ENCODE measurements at regions not wholly inside any gene's neighbourhood (a gene's known extent, or its start where the extent isn't known, plus 50 kb on each side); places are given as distances from the start of the nearest gene placed in this dataset.
A peak's percentile ranks its signal among the peaks of the same experiment; 100 is the strongest.

DNA sequence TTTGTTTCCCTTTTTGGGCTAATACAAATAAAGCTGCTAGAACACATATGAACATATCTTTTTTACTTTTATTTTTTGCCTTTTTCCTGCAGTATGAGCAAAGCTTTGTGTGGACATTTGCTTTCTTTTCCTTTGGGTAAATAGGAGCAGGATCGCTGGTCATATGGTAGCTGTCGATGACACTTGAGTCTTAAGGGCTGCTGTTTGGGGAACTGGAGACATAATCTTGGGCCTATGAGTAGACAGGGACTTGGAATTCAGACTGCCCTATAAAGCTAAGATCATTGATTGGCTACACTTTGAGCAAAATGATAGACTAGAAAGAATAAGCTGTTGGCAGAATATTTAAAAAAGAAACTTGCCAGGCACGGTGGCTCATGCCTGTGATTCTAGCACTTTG is 60.9 kb upstream of the ABL1 start:
- no peak for DNase-seq (ENCODE audit: extremely low spot score in 2 of 2)
- intact Hi-C loops (cut with DNase I), result loop anchor here (5.0 kb wide), 3 partner anchors 62 to 163 kb away; partner anchors contain the start of gene FIBCD1
- H3K27me3 ChIP-seq, result no peaks in the 10 kb centered on the region
- TF ChIP-seq POLR2AphosphoS5 (IDR thresholded peaks at IDR 0.05; ENCODE audit: insufficient read depth in 1 of 2, low read depth in 1 of 2) (no peak), POLR2A (IDR thresholded peaks at IDR 0.05) (no peak)
- TF ChIP-seq, protein P1, sequence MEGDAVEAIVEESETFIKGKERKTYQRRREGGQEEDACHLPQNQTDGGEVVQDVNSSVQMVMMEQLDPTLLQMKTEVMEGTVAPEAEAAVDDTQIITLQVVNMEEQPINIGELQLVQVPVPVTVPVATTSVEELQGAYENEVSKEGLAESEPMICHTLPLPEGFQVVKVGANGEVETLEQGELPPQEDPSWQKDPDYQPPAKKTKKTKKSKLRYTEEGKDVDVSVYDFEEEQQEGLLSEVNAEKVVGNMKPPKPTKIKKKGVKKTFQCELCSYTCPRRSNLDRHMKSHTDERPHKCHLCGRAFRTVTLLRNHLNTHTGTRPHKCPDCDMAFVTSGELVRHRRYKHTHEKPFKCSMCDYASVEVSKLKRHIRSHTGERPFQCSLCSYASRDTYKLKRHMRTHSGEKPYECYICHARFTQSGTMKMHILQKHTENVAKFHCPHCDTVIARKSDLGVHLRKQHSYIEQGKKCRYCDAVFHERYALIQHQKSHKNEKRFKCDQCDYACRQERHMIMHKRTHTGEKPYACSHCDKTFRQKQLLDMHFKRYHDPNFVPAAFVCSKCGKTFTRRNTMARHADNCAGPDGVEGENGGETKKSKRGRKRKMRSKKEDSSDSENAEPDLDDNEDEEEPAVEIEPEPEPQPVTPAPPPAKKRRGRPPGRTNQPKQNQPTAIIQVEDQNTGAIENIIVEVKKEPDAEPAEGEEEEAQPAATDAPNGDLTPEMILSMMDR (IDR thresholded peaks at IDR 0.05), result no peak
- H3K4me3 ChIP-seq, result no peak overlapping the region
- no peaks in the 10 kb centered on the region for H3K36me3 ChIP-seq
- H3K27ac ChIP-seq, result no peak overlapping the region
- peaks cover 11% of the 10 kb centered on the region for H3K4me1 ChIP-seq
- H3K9me3 ChIP-seq, result no peaks in the 10 kb centered on the region

DNA sequence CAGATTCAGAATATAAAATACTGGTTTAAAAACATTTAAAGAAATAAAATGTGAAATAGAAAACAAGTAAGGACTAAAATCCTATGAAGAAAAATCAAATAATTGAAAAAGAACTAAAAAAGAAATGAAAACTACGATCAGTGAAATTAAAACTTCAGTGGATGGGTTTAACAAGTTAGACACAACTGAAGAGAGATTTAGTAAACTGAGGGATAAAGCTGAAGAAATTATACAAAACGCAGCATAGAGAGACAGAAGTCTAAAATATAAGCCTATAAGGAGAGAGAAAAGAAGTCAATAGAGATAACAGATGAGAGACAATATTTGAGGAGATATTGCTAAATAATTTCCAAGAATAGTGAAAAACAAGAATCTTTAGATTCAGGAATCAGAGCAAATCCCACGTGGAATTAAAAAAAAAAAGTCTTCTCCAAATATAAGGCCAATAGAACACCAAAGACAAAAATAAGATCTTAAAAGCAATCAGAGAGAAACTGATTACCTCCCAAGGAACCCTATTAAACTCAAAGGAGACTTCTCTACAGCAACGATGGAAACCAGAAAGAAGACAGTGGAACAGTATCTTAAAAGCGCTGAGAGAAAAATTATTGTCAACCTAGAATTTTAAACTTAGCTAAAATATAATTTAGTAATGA is 59.6 kb upstream of the ABL1 start:
- Histone ChIP-seq H3K4me1 (peaks cover 20% of the 10 kb centered on the region), H3K27ac (no peak overlapping the region), H3K36me3 (no peaks in the 10 kb centered on the region), H3K27me3 (no peaks in the 10 kb centered on the region), H3K4me3 (no peak overlapping the region), H3K9me3 (no peaks in the 10 kb centered on the region)
- TF ChIP-seq POLR2AphosphoS5 (IDR thresholded peaks at IDR 0.05; ENCODE audit: insufficient read depth in 1 of 2, low read depth in 1 of 2) (no peak), POLR2A (IDR thresholded peaks at IDR 0.05) (no peak)
- TF ChIP-seq, protein P1 (IDR thresholded peaks at IDR 0.05), result no peak
- DNase-seq (ENCODE audit: extremely low spot score in 2 of 2), result no peak
- intact Hi-C loops (cut with DNase I), result no loop called here

DNA sequence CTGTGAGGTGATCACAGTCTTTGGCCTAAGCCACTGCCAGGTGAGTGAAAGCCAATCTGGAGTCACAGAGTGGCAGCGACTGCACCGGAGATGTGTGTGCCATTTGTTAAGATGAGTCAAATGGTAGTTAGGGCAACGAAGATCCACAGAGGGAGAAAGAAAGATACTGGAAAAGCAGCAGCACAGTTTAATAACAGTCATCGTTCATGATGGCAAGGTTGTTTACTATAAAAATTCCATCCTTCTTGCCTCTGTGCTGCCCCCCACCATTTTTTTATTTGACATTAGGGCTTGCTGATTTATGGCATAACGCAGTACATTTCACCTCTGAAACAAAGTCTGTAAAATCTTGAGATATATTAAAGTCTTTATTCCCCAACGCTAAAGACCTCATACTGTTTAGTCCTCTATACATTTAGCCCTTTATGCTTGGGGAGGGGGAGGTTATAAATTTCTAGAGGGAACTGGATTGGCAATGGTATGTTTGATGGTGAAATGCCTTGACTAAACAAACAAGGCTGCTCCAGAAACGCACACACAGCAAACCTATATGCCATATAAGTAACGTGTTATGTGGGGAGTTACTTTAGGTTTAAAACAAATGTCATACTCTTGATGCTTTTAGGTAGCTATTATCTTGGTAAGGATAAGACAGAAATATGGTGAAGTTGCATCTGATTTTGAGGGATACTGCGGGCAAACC is 55.8 kb upstream of the ABL1 start:
- Histone ChIP-seq H3K4me1 (peaks cover 44% of the 10 kb centered on the region), H3K4me3 (no peak overlapping the region), H3K27me3 (no peaks in the 10 kb centered on the region), H3K36me3 (no peaks in the 10 kb centered on the region), H3K27ac (peak overlapping the region; percentile 91), H3K9me3 (no peaks in the 10 kb centered on the region)
- intact Hi-C loops (cut with DNase I), result no loop called here
- TF ChIP-seq POLR2AphosphoS5 (IDR thresholded peaks at IDR 0.05; ENCODE audit: insufficient read depth in 1 of 2, low read depth in 1 of 2), result no peak
- no peak for TF ChIP-seq POLR2A (IDR thresholded peaks at IDR 0.05)
- TF ChIP-seq, protein P1 (IDR thresholded peaks at IDR 0.05), result no peak
- no peak for DNase-seq (ENCODE audit: extremely low spot score in 2 of 2)

DNA sequence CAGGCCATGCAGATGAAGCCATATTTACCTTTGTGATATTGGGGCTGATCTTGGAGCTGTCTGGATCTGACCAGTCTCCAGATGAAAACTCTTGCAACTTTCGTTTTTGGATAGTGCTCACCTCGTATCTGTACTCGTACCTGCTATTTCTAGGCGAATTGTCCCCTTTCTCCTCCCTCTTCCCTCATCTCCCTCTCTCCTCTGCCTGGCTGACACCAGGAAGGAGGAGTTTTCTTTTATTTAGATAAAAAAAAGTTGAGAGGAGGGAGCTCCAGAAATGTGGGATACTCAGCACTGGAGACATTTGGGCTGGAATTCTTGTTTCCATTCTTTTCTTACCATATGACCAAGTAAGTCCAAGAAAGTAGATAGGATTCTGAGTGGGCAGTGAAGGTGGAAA is 54.6 kb upstream of the ABL1 start:
- H3K9me3 ChIP-seq, result no peaks in the 10 kb centered on the region
- TF ChIP-seq POLR2A (IDR thresholded peaks at IDR 0.05), result no peak
- DNase-seq (ENCODE audit: extremely low spot score in 2 of 2), result no peak
- H3K4me1 ChIP-seq, result peaks cover 52% of the 10 kb centered on the region
- H3K4me3 ChIP-seq, result peak overlapping the region; percentile 16 to 39
- H3K36me3 ChIP-seq, result no peaks in the 10 kb centered on the region
- intact Hi-C loops (cut with DNase I), result loop anchor here (2.0 to 5.0 kb wide), 2 partner anchors 54 to 67 kb away; partner anchors contain the start of gene ABL1
- H3K27ac ChIP-seq, result peak overlapping the region; percentile 91
- no peaks in the 10 kb centered on the region for H3K27me3 ChIP-seq

DNA sequence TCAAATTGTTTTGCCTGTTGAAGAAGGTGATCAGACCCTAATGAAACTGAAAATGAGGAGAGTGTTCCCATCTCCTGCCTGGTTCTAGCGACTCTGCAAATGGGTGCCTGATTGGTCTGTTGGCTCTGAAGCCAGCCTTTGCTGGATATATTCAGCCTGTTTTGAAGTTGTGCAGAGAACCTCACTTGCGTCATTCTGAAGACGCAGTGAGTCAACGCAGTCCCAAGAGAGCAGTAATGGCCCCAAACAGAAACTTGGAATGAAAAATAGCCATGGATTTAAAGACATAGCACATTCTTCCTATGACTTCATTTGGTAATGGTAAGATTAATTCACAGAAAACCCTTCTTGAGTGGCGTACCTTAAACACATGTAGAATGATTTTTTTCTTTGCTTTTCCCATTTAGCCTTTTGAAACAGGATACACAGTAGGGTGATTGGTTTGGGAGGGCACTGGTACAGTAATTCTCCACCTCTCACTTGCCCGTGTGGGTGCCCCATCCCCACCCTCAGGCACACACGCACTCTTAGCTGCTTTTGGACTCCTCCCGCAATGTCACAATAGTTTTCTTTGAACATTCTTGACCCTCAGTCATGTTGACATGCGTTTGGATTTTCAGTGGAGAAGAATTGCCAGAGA is 54.1 kb upstream of the ABL1 start:
- intact Hi-C loops (cut with DNase I), result loop anchor here (2.0 to 5.0 kb wide), 2 partner anchors 54 to 66 kb away; partner anchors contain the start of gene ABL1
- Histone ChIP-seq H3K27me3 (no peaks in the 10 kb centered on the region), H3K36me3 (no peaks in the 10 kb centered on the region), H3K27ac (peak overlapping the region; percentile 91), H3K4me1 (peaks cover 55% of the 10 kb centered on the region), H3K4me3 (peak overlapping the region; percentile 16 to 39), H3K9me3 (no peaks in the 10 kb centered on the region)
- TF ChIP-seq POLR2A (IDR thresholded peaks at IDR 0.05), result peak; percentile 11 to 82
- TF ChIP-seq POLR2AphosphoS5 (IDR thresholded peaks at IDR 0.05; ENCODE audit: insufficient read depth in 1 of 2, low read depth in 1 of 2), result peak; percentile 56 to 96
- TF ChIP-seq, protein P1 (IDR thresholded peaks at IDR 0.05), result no peak
- DNase-seq (ENCODE audit: extremely low spot score in 2 of 2), result peak in 1 of 2 donors; percentile 95

All from vagina (tissue), 2 donors.